ENCODE measurements at regions not wholly inside any gene's neighbourhood (a gene's known extent, or its start where the extent isn't known, plus 50 kb on each side); places are given as distances from the start of the nearest gene placed in this dataset.

GRCh38 chr9:26768145-26768544, 124.5 kb downstream of the CAAP1 start (continued):
- no peak for TF ChIP-seq CTCF (IDR thresholded peaks at IDR 0.05)
- TF ChIP-seq ZNF138 (CRISPR knock-in tag; conservative IDR thresholded peaks at IDR 0.05) = no peak

DNA sequence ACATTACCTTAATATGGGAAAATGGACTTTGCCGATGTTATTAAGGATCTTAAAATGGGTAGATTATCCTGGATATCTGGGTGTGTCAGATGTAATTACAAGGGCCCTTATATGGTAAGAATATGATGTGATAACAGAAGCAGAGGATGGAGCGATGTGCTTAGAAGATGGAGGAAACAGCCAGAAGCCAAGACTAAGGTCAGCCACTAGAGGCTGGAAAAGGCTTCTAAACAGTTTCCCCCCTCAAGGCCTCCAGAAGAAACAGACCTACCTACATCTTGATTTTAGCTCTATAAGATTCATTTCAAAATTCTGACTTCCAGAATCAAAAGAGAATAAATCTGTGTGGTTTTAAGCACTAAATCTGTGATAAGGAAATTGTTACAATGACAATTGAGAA, 131.9 kb downstream of the CAAP1 start:
- ATAC-seq = peak; percentile 60; the same call in 1 of the 2 replicates
- CTCF ChIA-PET = interaction anchor here (2.4 kb wide), 1 partner anchor 37 kb away, joined by 7 read pairs; no protein-coding TSS in a partner anchor
- peaks cover 36% of the 10 kb centered on the region for H3K4me1 Mint-ChIP-seq
- no peak overlapping the region for H3K4me3 Mint-ChIP-seq
- POLR2A ChIA-PET = no interaction called here
- DNase-seq (ENCODE audit: low spot score) = no peak
- TF ChIP-seq CTCF (IDR thresholded peaks at IDR 0.05) (no peak), ZNF425 (CRISPR knock-in tag; conservative IDR thresholded peaks at IDR 0.05) (no peak), ZSCAN18 (CRISPR knock-in tag; IDR thresholded peaks at IDR 0.05) (no peak), PRRX2 (CRISPR knock-in tag; IDR thresholded peaks at IDR 0.05) (no peak), ZNF671 (CRISPR knock-in tag; IDR thresholded peaks at IDR 0.05) (no peak), TP53 (CRISPR knock-in tag; IDR thresholded peaks at IDR 0.05) (no peak), STAT6 (CRISPR knock-in tag; conservative IDR thresholded peaks at IDR 0.05; ENCODE audit: low read depth) (no peak), USF2 (CRISPR knock-in tag; IDR thresholded peaks at IDR 0.05) (no peak), ESRRA (CRISPR knock-in tag; IDR thresholded peaks at IDR 0.05; ENCODE audit: borderline replicate concordance) (no peak), CREM (CRISPR knock-in tag; IDR thresholded peaks at IDR 0.05) (no peak), ZBTB21 (CRISPR knock-in tag; IDR thresholded peaks at IDR 0.05; ENCODE audit: borderline replicate concordance) (no peak), FOXJ3 (CRISPR knock-in tag; IDR thresholded peaks at IDR 0.05; ENCODE audit: borderline replicate concordance) (no peak), ZNF138 (CRISPR knock-in tag; conservative IDR thresholded peaks at IDR 0.05) (no peak), TEAD4 (CRISPR knock-in tag; IDR thresholded peaks at IDR 0.05) (no peak), ATF1 (CRISPR knock-in tag; IDR thresholded peaks at IDR 0.05) (no peak), CBFB (CRISPR knock-in tag; IDR thresholded peaks at IDR 0.05; ENCODE audit: low read depth) (no peak)
- TF ChIP-seq, protein P1, sequence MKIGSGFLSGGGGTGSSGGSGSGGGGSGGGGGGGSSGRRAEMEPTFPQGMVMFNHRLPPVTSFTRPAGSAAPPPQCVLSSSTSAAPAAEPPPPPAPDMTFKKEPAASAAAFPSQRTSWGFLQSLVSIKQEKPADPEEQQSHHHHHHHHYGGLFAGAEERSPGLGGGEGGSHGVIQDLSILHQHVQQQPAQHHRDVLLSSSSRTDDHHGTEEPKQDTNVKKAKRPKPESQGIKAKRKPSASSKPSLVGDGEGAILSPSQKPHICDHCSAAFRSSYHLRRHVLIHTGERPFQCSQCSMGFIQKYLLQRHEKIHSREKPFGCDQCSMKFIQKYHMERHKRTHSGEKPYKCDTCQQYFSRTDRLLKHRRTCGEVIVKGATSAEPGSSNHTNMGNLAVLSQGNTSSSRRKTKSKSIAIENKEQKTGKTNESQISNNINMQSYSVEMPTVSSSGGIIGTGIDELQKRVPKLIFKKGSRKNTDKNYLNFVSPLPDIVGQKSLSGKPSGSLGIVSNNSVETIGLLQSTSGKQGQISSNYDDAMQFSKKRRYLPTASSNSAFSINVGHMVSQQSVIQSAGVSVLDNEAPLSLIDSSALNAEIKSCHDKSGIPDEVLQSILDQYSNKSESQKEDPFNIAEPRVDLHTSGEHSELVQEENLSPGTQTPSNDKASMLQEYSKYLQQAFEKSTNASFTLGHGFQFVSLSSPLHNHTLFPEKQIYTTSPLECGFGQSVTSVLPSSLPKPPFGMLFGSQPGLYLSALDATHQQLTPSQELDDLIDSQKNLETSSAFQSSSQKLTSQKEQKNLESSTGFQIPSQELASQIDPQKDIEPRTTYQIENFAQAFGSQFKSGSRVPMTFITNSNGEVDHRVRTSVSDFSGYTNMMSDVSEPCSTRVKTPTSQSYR (CRISPR knock-in tag; IDR thresholded peaks at IDR 0.05) = no peak
- TF ChIP-seq, protein P2, sequence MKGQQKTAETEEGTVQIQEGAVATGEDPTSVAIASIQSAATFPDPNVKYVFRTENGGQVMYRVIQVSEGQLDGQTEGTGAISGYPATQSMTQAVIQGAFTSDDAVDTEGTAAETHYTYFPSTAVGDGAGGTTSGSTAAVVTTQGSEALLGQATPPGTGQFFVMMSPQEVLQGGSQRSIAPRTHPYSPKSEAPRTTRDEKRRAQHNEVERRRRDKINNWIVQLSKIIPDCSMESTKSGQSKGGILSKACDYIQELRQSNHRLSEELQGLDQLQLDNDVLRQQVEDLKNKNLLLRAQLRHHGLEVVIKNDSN (CRISPR knock-in tag; IDR thresholded peaks at IDR 0.05) = no peak
- no peaks in the 10 kb centered on the region; the same call in 1 of the 2 replicates for H3K9me3 Mint-ChIP-seq
- no peak overlapping the region for H3K27ac Mint-ChIP-seq
- H3K27me3 Mint-ChIP-seq (ENCODE audit: low read depth) = no peaks in the 10 kb centered on the region
- H3K36me3 Mint-ChIP-seq = no peaks in the 10 kb centered on the region
